ENCODE measurements at regions not wholly inside any gene's neighbourhood (a gene's known extent, or its start where the extent isn't known, plus 50 kb on each side); places are given as distances from the start of the nearest gene placed in this dataset.

- DNase-seq (ENCODE audit: low spot score) = no peak
- ChIA-PET POLR2A (ENCODE audit: low non-redundant PET) (no interaction called here), CTCF (no interaction called here)
- H3K27ac ChIP-seq (ENCODE audit: low read depth, low read length, poor library complexity, severe bottlenecking) = no peak overlapping the region
- H3K27me3 ChIP-seq (replicated peaks; ENCODE audit: insufficient read depth, low read depth, low read length, poor library complexity) = no peaks in the 10 kb centered on the region
- intact Hi-C loops (cut with micrococcal nuclease; ENCODE audit: unreplicated experiment) = no loop called here
- no peaks in the 10 kb centered on the region for H3K4me1 ChIP-seq (ENCODE audit: insufficient read depth, low read length, poor library complexity, severe bottlenecking)
- BruUV-seq (replicated peaks) = no TSS peak
- no peaks in the 10 kb centered on the region for H3K36me3 ChIP-seq (ENCODE audit: insufficient read depth, low read length, poor library complexity, severe bottlenecking)
- no peak overlapping the region for H3K4me3 ChIP-seq (ENCODE audit: low read depth, low read length, poor library complexity, severe bottlenecking)
- TF ChIP-seq EZH2 (IDR thresholded peaks at IDR 0.05; ENCODE audit: borderline replicate concordance, low read depth, low read length, poor library complexity, severe bottlenecking) (no peak), CTCF (conservative IDR thresholded peaks at IDR 0.05; ENCODE audit: low read depth, low read length) (no peak)
- no peaks in the 10 kb centered on the region for H3K9me3 ChIP-seq (ENCODE audit: low read depth, low read length, poor library complexity, severe bottlenecking)
Observed at GRCh38 chr1:239924741-239925350, 166.8 kb upstream of the FMN2 start.

- Histone ChIP-seq H3K27me3 (replicated peaks; ENCODE audit: insufficient read depth, low read depth, low read length, poor library complexity) (no peaks in the 10 kb centered on the region), H3K9me3 (ENCODE audit: low read depth, low read length, poor library complexity, severe bottlenecking) (no peaks in the 10 kb centered on the region), H3K4me1 (ENCODE audit: insufficient read depth, low read length, poor library complexity, severe bottlenecking) (no peaks in the 10 kb centered on the region), H3K4me3 (ENCODE audit: low read depth, low read length, poor library complexity, severe bottlenecking) (no peak overlapping the region), H3K27ac (ENCODE audit: low read depth, low read length, poor library complexity, severe bottlenecking) (no peak overlapping the region), H3K36me3 (ENCODE audit: insufficient read depth, low read length, poor library complexity, severe bottlenecking) (no peaks in the 10 kb centered on the region)
- no peak for DNase-seq (ENCODE audit: low spot score)
- no peak for TF ChIP-seq EZH2 (IDR thresholded peaks at IDR 0.05; ENCODE audit: borderline replicate concordance, low read depth, low read length, poor library complexity, severe bottlenecking)
- TF ChIP-seq CTCF (conservative IDR thresholded peaks at IDR 0.05; ENCODE audit: low read depth, low read length) = no peak
- no TSS peak for BruUV-seq (replicated peaks)
- ChIA-PET CTCF (no interaction called here), POLR2A (ENCODE audit: low non-redundant PET) (no interaction called here)
- intact Hi-C loops (cut with micrococcal nuclease; ENCODE audit: unreplicated experiment) = no loop called here
Observed at GRCh38 chr1:239926184-239926583, 165.5 kb upstream of the FMN2 start.

- intact Hi-C loops (cut with micrococcal nuclease; ENCODE audit: unreplicated experiment) = no loop called here
- Histone ChIP-seq H3K27ac (ENCODE audit: low read depth, low read length, poor library complexity, severe bottlenecking) (no peak overlapping the region), H3K36me3 (ENCODE audit: insufficient read depth, low read length, poor library complexity, severe bottlenecking) (no peaks in the 10 kb centered on the region), H3K9me3 (ENCODE audit: low read depth, low read length, poor library complexity, severe bottlenecking) (no peaks in the 10 kb centered on the region), H3K4me3 (ENCODE audit: low read depth, low read length, poor library complexity, severe bottlenecking) (no peak overlapping the region), H3K27me3 (replicated peaks; ENCODE audit: insufficient read depth, low read depth, low read length, poor library complexity) (no peaks in the 10 kb centered on the region), H3K4me1 (ENCODE audit: insufficient read depth, low read length, poor library complexity, severe bottlenecking) (no peaks in the 10 kb centered on the region)
- no TSS peak for BruUV-seq (replicated peaks)
- DNase-seq (ENCODE audit: low spot score) = no peak
- ChIA-PET POLR2A (ENCODE audit: low non-redundant PET) (no interaction called here), CTCF (no interaction called here)
- TF ChIP-seq EZH2 (IDR thresholded peaks at IDR 0.05; ENCODE audit: borderline replicate concordance, low read depth, low read length, poor library complexity, severe bottlenecking) = no peak
- no peak for TF ChIP-seq CTCF (conservative IDR thresholded peaks at IDR 0.05; ENCODE audit: low read depth, low read length)
Observed at GRCh38 chr1:239929317-239929716, 162.4 kb upstream of the FMN2 start.
